ENCODE measurements at regions not wholly inside any gene's neighbourhood (a gene's known extent, or its start where the extent isn't known, plus 50 kb on each side); places are given as distances from the start of the nearest gene placed in this dataset.

DNA sequence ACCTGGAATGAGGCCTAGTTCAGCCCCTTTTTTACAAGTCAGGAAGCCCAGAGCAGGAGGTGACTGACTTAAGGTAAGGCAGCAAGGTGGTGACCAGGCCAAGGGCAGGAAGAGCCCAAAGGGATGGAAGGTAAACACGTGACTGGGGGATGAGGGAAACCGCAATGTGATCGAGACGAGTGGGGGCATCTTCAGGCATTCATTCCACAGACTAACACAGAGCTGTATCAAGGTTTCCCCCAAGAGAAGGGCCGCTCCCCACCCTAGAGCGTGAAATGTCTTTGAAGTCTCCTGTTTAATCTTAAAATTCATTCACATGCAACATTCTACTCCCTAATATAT is 76.3 kb upstream of the PIM1 start:
- TF ChIP-seq, protein P1, sequence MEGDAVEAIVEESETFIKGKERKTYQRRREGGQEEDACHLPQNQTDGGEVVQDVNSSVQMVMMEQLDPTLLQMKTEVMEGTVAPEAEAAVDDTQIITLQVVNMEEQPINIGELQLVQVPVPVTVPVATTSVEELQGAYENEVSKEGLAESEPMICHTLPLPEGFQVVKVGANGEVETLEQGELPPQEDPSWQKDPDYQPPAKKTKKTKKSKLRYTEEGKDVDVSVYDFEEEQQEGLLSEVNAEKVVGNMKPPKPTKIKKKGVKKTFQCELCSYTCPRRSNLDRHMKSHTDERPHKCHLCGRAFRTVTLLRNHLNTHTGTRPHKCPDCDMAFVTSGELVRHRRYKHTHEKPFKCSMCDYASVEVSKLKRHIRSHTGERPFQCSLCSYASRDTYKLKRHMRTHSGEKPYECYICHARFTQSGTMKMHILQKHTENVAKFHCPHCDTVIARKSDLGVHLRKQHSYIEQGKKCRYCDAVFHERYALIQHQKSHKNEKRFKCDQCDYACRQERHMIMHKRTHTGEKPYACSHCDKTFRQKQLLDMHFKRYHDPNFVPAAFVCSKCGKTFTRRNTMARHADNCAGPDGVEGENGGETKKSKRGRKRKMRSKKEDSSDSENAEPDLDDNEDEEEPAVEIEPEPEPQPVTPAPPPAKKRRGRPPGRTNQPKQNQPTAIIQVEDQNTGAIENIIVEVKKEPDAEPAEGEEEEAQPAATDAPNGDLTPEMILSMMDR (IDR thresholded peaks at IDR 0.05; ENCODE audit: insufficient read depth, low read depth, low read length): no peak
- no peak for DNase-seq (ENCODE audit: low read depth)
- H3K4me3 ChIP-seq (ENCODE audit: low read depth, low read length): no peak overlapping the region
- no peaks in the 10 kb centered on the region for H3K36me3 ChIP-seq (ENCODE audit: control insufficient read depth, insufficient read depth, low read length)
- POLR2A ChIA-PET: no interaction called here
- CTCF ChIA-PET: no interaction called here
- no peaks in the 10 kb centered on the region; the same call in 1 of the 2 replicates for H3K27me3 ChIP-seq (ENCODE audit: control insufficient read depth, insufficient read depth, low read length)

DNA sequence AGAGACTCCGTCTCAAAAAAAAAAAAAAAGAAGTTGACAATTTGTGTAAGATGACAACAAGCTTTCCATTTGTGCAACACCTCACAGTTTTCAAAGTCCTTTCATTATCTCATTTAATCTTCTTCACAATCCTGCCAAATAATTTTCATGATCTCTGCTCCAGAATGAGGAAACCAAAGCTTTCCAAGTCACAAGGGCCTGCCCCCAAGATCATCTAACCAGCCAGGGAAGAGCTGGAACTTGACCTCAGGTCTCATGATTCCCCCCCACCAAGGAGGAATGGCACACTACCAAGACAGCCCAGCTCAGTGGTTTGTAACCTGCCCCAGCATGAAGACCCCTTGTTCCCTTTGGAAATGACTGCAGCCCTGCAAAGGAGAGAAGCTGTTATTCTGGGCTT is 74.0 kb upstream of the PIM1 start:
- DNase-seq (ENCODE audit: low read depth): no peak
- ChIA-PET POLR2A (no interaction called here), CTCF (interaction anchor here (0.8 to 2.2 kb wide), 4 partner anchors 8 to 76 kb away, joined by 3 to 6 read pairs (median 4); no protein-coding TSS in a partner anchor)
- no peak overlapping the region for H3K4me3 ChIP-seq (ENCODE audit: low read depth, low read length)
- no peaks in the 10 kb centered on the region; the same call in 1 of the 2 replicates for H3K27me3 ChIP-seq (ENCODE audit: control insufficient read depth, insufficient read depth, low read length)
- TF ChIP-seq, protein P1 (IDR thresholded peaks at IDR 0.05; ENCODE audit: insufficient read depth, low read depth, low read length): no peak
- H3K36me3 ChIP-seq (ENCODE audit: control insufficient read depth, insufficient read depth, low read length): no peaks in the 10 kb centered on the region

DNA sequence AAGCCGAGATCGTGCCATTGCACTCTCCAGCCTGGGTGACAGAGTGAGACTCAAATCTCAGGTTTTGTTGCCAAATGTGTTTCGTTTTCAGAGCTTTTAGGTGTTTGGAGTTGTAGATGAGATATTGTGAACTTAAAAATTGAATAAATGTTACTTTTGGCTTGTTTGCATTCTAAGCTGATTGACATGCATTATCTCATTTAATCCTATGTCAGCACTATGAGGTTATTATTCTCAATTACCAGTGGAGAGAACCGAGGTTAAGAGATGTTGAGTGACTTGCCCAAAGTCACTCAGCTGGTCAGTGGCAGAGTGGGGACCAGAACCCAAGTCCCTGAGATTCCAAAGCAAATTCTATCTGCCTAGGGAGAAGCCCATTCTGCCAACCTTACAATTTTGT is 72.6 kb upstream of the PIM1 start:
- H3K36me3 ChIP-seq (ENCODE audit: control insufficient read depth, insufficient read depth, low read length): no peaks in the 10 kb centered on the region
- H3K27me3 ChIP-seq (ENCODE audit: control insufficient read depth, insufficient read depth, low read length): no peaks in the 10 kb centered on the region; the same call in 1 of the 2 replicates
- POLR2A ChIA-PET: no interaction called here
- DNase-seq (ENCODE audit: low read depth): no peak
- no peak overlapping the region for H3K4me3 ChIP-seq (ENCODE audit: low read depth, low read length)
- TF ChIP-seq, protein P1 (IDR thresholded peaks at IDR 0.05; ENCODE audit: insufficient read depth, low read depth, low read length): no peak
- CTCF ChIA-PET: interaction anchor here (1.4 to 2.2 kb wide), 2 partner anchors 9 to 46 kb away, joined by 6 read pairs; no protein-coding TSS in a partner anchor

DNA sequence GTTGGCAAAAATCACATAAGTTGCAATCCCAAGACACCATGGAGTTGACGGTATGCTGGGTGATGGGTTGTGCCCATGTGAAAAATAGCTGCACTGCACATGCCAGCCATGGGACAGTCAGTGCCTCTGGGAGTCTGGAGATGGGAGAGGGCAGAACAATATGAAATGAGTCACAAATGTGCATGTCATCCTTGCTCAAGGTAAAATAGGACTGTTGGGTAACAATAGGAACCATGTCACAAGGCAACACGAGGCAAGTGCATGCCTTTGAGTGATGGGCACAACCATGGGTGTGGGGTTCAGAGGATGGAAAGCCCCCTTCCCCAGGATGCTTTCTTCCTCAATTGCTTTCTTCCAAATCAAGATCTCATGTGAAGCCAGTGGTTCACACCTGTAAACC is 70.5 kb upstream of the PIM1 start:
- ChIA-PET POLR2A (no interaction called here), CTCF (interaction anchor here (0.8 kb wide), 1 partner anchor 42 kb away, joined by 4 read pairs; no protein-coding TSS in a partner anchor)
- no peak for DNase-seq (ENCODE audit: low read depth)
- H3K36me3 ChIP-seq (ENCODE audit: control insufficient read depth, insufficient read depth, low read length): no peaks in the 10 kb centered on the region
- H3K27me3 ChIP-seq (ENCODE audit: control insufficient read depth, insufficient read depth, low read length): no peaks in the 10 kb centered on the region; the same call in 1 of the 2 replicates
- TF ChIP-seq, protein P1 (IDR thresholded peaks at IDR 0.05; ENCODE audit: insufficient read depth, low read depth, low read length): no peak
- no peak overlapping the region for H3K4me3 ChIP-seq (ENCODE audit: low read depth, low read length)

DNA sequence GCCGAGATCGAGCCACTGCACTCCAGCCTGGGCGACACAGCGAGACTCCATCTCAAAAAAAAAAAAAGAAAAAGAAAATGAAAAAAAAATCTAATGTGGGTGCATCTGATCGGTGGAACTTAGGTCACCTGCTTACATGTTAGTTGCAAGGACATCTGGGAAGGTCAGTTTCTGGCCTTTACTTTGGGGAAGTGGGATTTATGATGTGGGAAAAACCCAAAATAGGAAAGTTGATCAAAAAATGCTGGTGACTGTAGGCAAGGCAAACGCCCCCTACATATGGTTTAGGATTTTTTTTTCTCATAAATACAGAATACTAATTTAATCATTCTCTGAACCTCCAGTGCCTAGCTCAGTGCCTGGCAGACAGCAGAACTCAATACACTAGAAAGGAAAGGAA is 69.2 kb upstream of the PIM1 start:
- Histone ChIP-seq H3K36me3 (ENCODE audit: control insufficient read depth, insufficient read depth, low read length) (no peaks in the 10 kb centered on the region), H3K4me3 (ENCODE audit: low read depth, low read length) (no peak overlapping the region), H3K27me3 (ENCODE audit: control insufficient read depth, insufficient read depth, low read length) (no peaks in the 10 kb centered on the region; the same call in 1 of the 2 replicates)
- no peak for DNase-seq (ENCODE audit: low read depth)
- CTCF ChIA-PET: no interaction called here
- POLR2A ChIA-PET: no interaction called here
- TF ChIP-seq, protein P1 (IDR thresholded peaks at IDR 0.05; ENCODE audit: insufficient read depth, low read depth, low read length): no peak

Data from BJ (cell line).